Caco-2 (cell line): ENCODE measurements at regions not wholly inside any gene's neighbourhood (a gene's known extent, or its start where the extent isn't known, plus 50 kb on each side); places are given as distances from the start of the nearest gene placed in this dataset.

Source experiments
- BruUV-seq: library from RNA; stranded (reverse); fragments of 400-500 nt; replicated peaks from 2 replicates; lab custom pipeline; 2021; lab: Mats Ljungman, UMichigan
- CTCF ChIA-PET: fragments of 300-600 bp; sonication (Branson Sonifier 250); formaldehyde crosslinking; loops from one replicate; lab custom pipeline; 2022; ENCODE audit warnings: antibody characterized with exemption; lab: Charles Lee
- POLR2A ChIA-PET: fragments of 300-600 bp; sonication (Branson Sonifier 250); formaldehyde crosslinking; loops from one replicate; lab custom pipeline; 2022; ENCODE audit warnings: antibody characterized with exemption; lab: Charles Lee
- DNase-seq, 2 experiments: peaks; one replicate each; pipeline versions ENCODE4 v3.0.0 to v3.0.0-alpha.2; 2020 to 2022
- H3K27me3 ChIP-seq: replicated peaks from 2 replicates; pipeline ENCODE4 v1.6.0; 2011; ENCODE audit warnings: low read length; ENCODE audit not compliant: control insufficient read depth, insufficient read depth
- H3K36me3 ChIP-seq: 2 replicates; pipeline ENCODE4 v1.5.1; 2011; ENCODE audit warnings: low read length; ENCODE audit not compliant: control insufficient read depth, insufficient read depth
- H3K4me1 ChIP-seq: fragments of 250-450 bp; sonication (Bioruptor Pico); 2 replicates; pipeline ENCODE4 v1.5.1; 2020; ENCODE audit warnings: mild to moderate bottlenecking
- H3K4me3 ChIP-seq: 2 replicates; pipeline ENCODE4 v1.5.1; 2011; ENCODE audit warnings: low read depth, mild to moderate bottlenecking, control low read depth, low read length
- H3K9me3 ChIP-seq: fragments of 250-450 bp; sonication (Bioruptor Pico); 2 replicates; pipeline ENCODE4 v1.5.1; 2020; ENCODE audit warnings: mild to moderate bottlenecking, moderate library complexity
- H3K27ac Mint-ChIP-seq: one replicate; pipeline ENCODE4 v1.8.0; 2022; ENCODE audit warnings: mixed read lengths; ENCODE audit not compliant: unreplicated experiment
- H3K27me3 Mint-ChIP-seq: one replicate; pipeline ENCODE4 v1.8.0; 2022; ENCODE audit warnings: mixed read lengths; ENCODE audit not compliant: insufficient read depth, unreplicated experiment
- H3K36me3 Mint-ChIP-seq: one replicate; pipeline ENCODE4 v1.8.0; 2022; ENCODE audit warnings: mild to moderate bottlenecking, mixed read lengths; ENCODE audit not compliant: insufficient read depth, unreplicated experiment
- H3K4me1 Mint-ChIP-seq: one replicate; pipeline ENCODE4 v1.8.0; 2022; ENCODE audit warnings: low read depth, mixed read lengths; ENCODE audit not compliant: unreplicated experiment
- H3K4me3 Mint-ChIP-seq: one replicate; pipeline ENCODE4 v1.8.0; 2022; ENCODE audit warnings: mild to moderate bottlenecking, moderate library complexity, mixed read lengths; ENCODE audit not compliant: unreplicated experiment
- H3K9me3 Mint-ChIP-seq: one replicate; pipeline ENCODE4 v1.8.0; 2022; ENCODE audit warnings: mixed read lengths; ENCODE audit not compliant: unreplicated experiment
- CTCF ChIP-seq, 2 experiments: fragments of 200-600 bp in 1 of 2; IDR thresholded peaks; 1 replicate in 1 of 2; 2 replicates in 1 of 2; pipeline versions ENCODE4 v1.5.1 to v1.8.0; 2011 to 2022; ENCODE audit warnings: antibody characterized with exemption in 1 of 2, control low read depth in 1 of 2, inconsistent platforms in 1 of 2, low read depth in 1 of 2, low read length in 1 of 2, mild to moderate bottlenecking in 1 of 2, moderate library complexity in 1 of 2; ENCODE audit not compliant: insufficient read depth in 1 of 2, severe bottlenecking in 1 of 2, unreplicated experiment in 1 of 2
- intact Hi-C: fragments of 100-400 bp; cut with micrococcal nuclease; formaldehyde crosslinking; loops from one replicate; pipeline ENCODE4 v1.10.0; 2022; ENCODE audit not compliant: unreplicated experiment

GRCh38 chr10:128560406-128560805 is 434.2 kb upstream of the MKI67 start:
- Histone ChIP-seq H3K27me3 (no peaks in the 10 kb centered on the region), H3K9me3 (no peaks in the 10 kb centered on the region), H3K36me3 (no peaks in the 10 kb centered on the region), H3K4me1 (no peaks in the 10 kb centered on the region), H3K4me3 (no peak overlapping the region)
- Mint-ChIP-seq H3K4me3 (no peak overlapping the region), H3K36me3 (no peaks in the 10 kb centered on the region), H3K9me3 (peaks cover 12% of the 10 kb centered on the region), H3K27ac (no peak overlapping the region), H3K27me3 (peaks cover 22% of the 10 kb centered on the region), H3K4me1 (no peaks in the 10 kb centered on the region)
- CTCF ChIA-PET: no interaction called here
- POLR2A ChIA-PET: no interaction called here
- DNase-seq: no peak
- no peak for TF ChIP-seq CTCF (IDR thresholded peaks at IDR 0.05; ENCODE audit: insufficient read depth in 1 of 2, low read depth in 1 of 2, low read length in 1 of 2, severe bottlenecking in 1 of 2, unreplicated experiment in 1 of 2)
- BruUV-seq: no TSS peak
- intact Hi-C loops: no loop called here

- no peaks in the 10 kb centered on the region for H3K4me1 ChIP-seq
- peaks cover 22% of the 10 kb centered on the region for H3K27me3 Mint-ChIP-seq
- no peaks in the 10 kb centered on the region for H3K4me1 Mint-ChIP-seq
- no peaks in the 10 kb centered on the region for H3K36me3 ChIP-seq
- POLR2A ChIA-PET: no interaction called here
- intact Hi-C loops: no loop called here
- H3K27me3 ChIP-seq: no peaks in the 10 kb centered on the region
- no peak overlapping the region for H3K27ac Mint-ChIP-seq
- H3K36me3 Mint-ChIP-seq: no peaks in the 10 kb centered on the region
- no peak overlapping the region for H3K4me3 ChIP-seq
- DNase-seq: no peak
- H3K4me3 Mint-ChIP-seq: no peak overlapping the region
- CTCF ChIA-PET: no interaction called here
- H3K9me3 Mint-ChIP-seq: peaks cover 12% of the 10 kb centered on the region
- no peaks in the 10 kb centered on the region for H3K9me3 ChIP-seq
- no peak for TF ChIP-seq CTCF (IDR thresholded peaks at IDR 0.05; ENCODE audit: insufficient read depth in 1 of 2, low read depth in 1 of 2, low read length in 1 of 2, severe bottlenecking in 1 of 2, unreplicated experiment in 1 of 2)
- no TSS peak for BruUV-seq
Measured at GRCh38 chr10:128560993-128561392, 434.8 kb upstream of the MKI67 start.

GRCh38 chr10:128563387-128563786 is 437.2 kb upstream of the MKI67 start:
- CTCF ChIA-PET: no interaction called here
- no TSS peak for BruUV-seq

More at GRCh38 chr10:128563387-128563786, 437.2 kb upstream of the MKI67 start:
- Histone ChIP-seq H3K27me3 (no peaks in the 10 kb centered on the region), H3K4me1 (no peaks in the 10 kb centered on the region), H3K36me3 (no peaks in the 10 kb centered on the region), H3K9me3 (no peaks in the 10 kb centered on the region), H3K4me3 (no peak overlapping the region)
- POLR2A ChIA-PET: no interaction called here
- H3K36me3 Mint-ChIP-seq: no peaks in the 10 kb centered on the region
- H3K4me1 Mint-ChIP-seq: no peaks in the 10 kb centered on the region
- intact Hi-C loops: no loop called here
- TF ChIP-seq CTCF (IDR thresholded peaks at IDR 0.05; ENCODE audit: insufficient read depth in 1 of 2, low read depth in 1 of 2, low read length in 1 of 2, severe bottlenecking in 1 of 2, unreplicated experiment in 1 of 2): no peak
- H3K9me3 Mint-ChIP-seq: peaks cover 12% of the 10 kb centered on the region
- H3K4me3 Mint-ChIP-seq: no peak overlapping the region
- DNase-seq: no peak
- peaks cover 20% of the 10 kb centered on the region for H3K27me3 Mint-ChIP-seq
- H3K27ac Mint-ChIP-seq: no peak overlapping the region
